GM12891 (cell line): ENCODE measurements at regions not wholly inside any gene's neighbourhood (a gene's known extent, or its start where the extent isn't known, plus 50 kb on each side); places are given as distances from the start of the nearest gene placed in this dataset.

Source experiments
- PAX5 ChIP-seq: IDR thresholded peaks from 2 replicates; pipeline ENCODE4 v1.6.1; 2011; ENCODE audit warnings: low read length, moderate library complexity, mild to moderate bottlenecking; ENCODE audit not compliant: insufficient read depth, severe bottlenecking
- POLR2A ChIP-seq: IDR thresholded peaks from 2 replicates; pipeline ENCODE4 v1.6.1; 2011; ENCODE audit warnings: low read depth, low read length, control low read depth
- POLR2AphosphoS5 ChIP-seq: IDR thresholded peaks from 2 replicates; pipeline ENCODE4 v1.6.1; 2011; ENCODE audit warnings: low read depth, low read length, control low read depth
- SPI1 ChIP-seq: IDR thresholded peaks from 2 replicates; pipeline ENCODE4 v1.6.1; 2011; ENCODE audit warnings: low read depth, low read length, control low read depth
- TAF1 ChIP-seq: IDR thresholded peaks from 2 replicates; pipeline ENCODE4 v1.6.1; 2011; ENCODE audit warnings: low read depth, low read length, control low read depth

- TF ChIP-seq TAF1, result no peak
- TF ChIP-seq POLR2A, result no peak
- no peak for TF ChIP-seq POLR2AphosphoS5
- TF ChIP-seq SPI1, result no peak
- TF ChIP-seq PAX5, result no peak
These were observed 550.4 kb downstream of the EBF1 start for GRCh38 chr5:158549311-158549710.
